DMS 273 (cell line): ENCODE measurements at regions not wholly inside any gene's neighbourhood (a gene's known extent, or its start where the extent isn't known, plus 50 kb on each side); places are given as distances from the start of the nearest gene placed in this dataset.

Source experiments
- DNase-seq: peaks from one replicate; lab custom pipeline; 2025; ENCODE audit not compliant: unreplicated experiment; lab: John Stamatoyannopoulos, UW

- DNase-seq, result no peak
Measured at GRCh38 chr5:122718611-122719010, 56.3 kb upstream of the SNX2 start.

GRCh38 chr5:122719991-122720746 lies 54.7 kb upstream of the SNX2 start:
- DNase-seq, result no peak

DNA sequence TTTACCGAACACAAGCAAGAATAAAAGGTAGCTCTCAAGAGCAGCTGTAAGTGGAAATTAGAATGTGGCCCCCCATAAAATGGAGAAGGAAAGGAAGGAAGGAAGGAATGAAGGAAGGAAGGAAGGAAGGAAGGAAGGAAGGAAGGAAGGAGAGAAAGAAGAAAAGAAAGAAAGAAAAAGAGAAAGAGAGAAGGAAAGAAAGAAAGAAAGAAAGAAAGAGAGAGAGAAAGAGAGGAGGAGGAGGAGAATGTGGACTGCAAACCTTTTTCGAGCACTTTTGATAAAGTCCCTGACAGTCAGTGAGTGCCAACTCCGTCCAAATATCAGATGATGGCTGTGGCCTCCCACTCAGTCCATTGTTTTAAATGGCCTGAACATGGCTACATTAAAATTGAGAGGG lies 53.8 kb upstream of the SNX2 start:
- no peak for DNase-seq

- DNase-seq, result no peak
Measured at GRCh38 chr5:122722341-122722740, 52.5 kb upstream of the SNX2 start.

DNA sequence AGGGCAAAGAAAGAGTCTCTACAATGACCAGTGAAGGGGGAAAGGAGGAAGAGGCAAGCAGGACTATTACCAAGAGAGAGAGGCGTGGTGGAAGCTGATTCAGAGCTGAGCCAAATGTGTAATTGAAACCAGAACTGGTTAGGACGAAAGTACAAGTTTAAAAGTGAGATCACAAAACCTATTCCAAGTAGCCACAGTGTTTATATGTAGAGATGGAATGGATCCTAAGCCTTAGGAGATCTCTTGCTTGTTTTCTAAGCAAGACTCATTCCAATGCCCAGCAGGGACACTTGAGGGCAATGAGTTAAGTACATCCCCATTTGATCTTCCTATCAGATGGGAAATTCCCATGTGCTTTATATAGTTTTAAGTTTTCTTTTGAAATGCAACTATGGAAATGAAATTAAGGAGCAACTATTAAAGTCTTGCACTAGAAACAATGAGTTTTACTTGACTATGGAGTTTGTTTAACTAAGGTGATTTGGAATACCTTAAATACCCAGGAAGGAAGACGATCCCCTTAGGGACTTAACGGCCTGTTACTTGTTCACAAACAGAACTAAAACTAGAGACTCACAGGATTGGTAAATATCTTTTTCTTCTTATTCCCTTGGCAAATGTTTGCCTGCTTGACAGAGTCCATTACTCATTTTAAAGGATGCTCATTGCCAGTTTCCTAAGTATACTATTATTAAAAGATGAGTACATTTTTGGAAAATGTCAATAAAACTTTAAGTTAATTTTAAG lies 51.1 kb upstream of the SNX2 start:
- DNase-seq, result no peak
